Mesendoderm (in vitro differentiated cells): ENCODE measurements at regions not wholly inside any gene's neighbourhood (a gene's known extent, or its start where the extent isn't known, plus 50 kb on each side); places are given as distances from the start of the nearest gene placed in this dataset.
"Not testable (repeated sequence)": the region's sequence is repeated elsewhere in the genome, so short reads cannot be mapped to it uniquely, and the experiment has no call there.

Experiments used
- DNase-seq: peaks from one replicate; pipeline ENCODE4 v3.0.0; 2013
- H2AK5ac ChIP-seq: 2 replicates; pipeline ENCODE4 v1.6.1; 2013; ENCODE audit warnings: low read length, inconsistent platforms
- H2BK120ac ChIP-seq: 2 replicates; pipeline ENCODE4 v1.6.1; 2013; ENCODE audit warnings: low read depth, mild to moderate bottlenecking, low read length, moderate library complexity, mixed read lengths
- H2BK15ac ChIP-seq: replicated peaks from 2 replicates; pipeline ENCODE4 v1.6.1; 2013; ENCODE audit warnings: low read depth, mild to moderate bottlenecking, moderate library complexity
- H2BK5ac ChIP-seq: 2 replicates; pipeline ENCODE4 v1.6.1; 2013; ENCODE audit warnings: low read length, inconsistent platforms
- H3K18ac ChIP-seq: 2 replicates; pipeline ENCODE4 v1.6.1; 2013; ENCODE audit warnings: mild to moderate bottlenecking, low read length, mixed read lengths
- H3K23ac ChIP-seq: one replicate; pipeline ENCODE4 v1.6.1; 2013; ENCODE audit warnings: low read length
- H3K27ac ChIP-seq: 2 replicates; pipeline ENCODE4 v1.5.1; 2013; ENCODE audit warnings: low read depth, mild to moderate bottlenecking, inconsistent platforms, low read length, moderate library complexity
- H3K27me3 ChIP-seq: 2 replicates; pipeline ENCODE4 v1.6.1; 2013; ENCODE audit warnings: low read length, control low read depth, mild to moderate bottlenecking, inconsistent platforms; ENCODE audit not compliant: insufficient read depth, poor library complexity
- H3K36me3 ChIP-seq: 2 replicates; pipeline ENCODE4 v1.6.1; 2013; ENCODE audit warnings: low read length, inconsistent platforms; ENCODE audit not compliant: control insufficient read depth, insufficient read depth
- H3K4ac ChIP-seq: one replicate; pipeline ENCODE4 v1.6.1; 2013; ENCODE audit warnings: low read depth, mild to moderate bottlenecking, low read length, moderate library complexity
- H3K4me1 ChIP-seq: 2 replicates; pipeline ENCODE4 v1.6.1; 2013; ENCODE audit warnings: low read depth, low read length, inconsistent platforms; ENCODE audit not compliant: control insufficient read depth
- H3K4me2 ChIP-seq: 2 replicates; pipeline ENCODE4 v1.6.1; 2013; ENCODE audit warnings: low read length
- H3K4me3 ChIP-seq: 2 replicates; pipeline ENCODE4 v1.5.1; 2013; ENCODE audit warnings: mild to moderate bottlenecking, low read length
- H3K56ac ChIP-seq: one replicate; pipeline ENCODE4 v1.6.1; 2013; ENCODE audit warnings: low read length
- H3K79me1 ChIP-seq: 2 replicates; pipeline ENCODE4 v1.6.1; 2013; ENCODE audit warnings: low read length, inconsistent platforms
- H3K79me2 ChIP-seq: 2 replicates; pipeline ENCODE4 v1.6.1; 2013; ENCODE audit warnings: mild to moderate bottlenecking, low read length; ENCODE audit not compliant: control insufficient read depth, insufficient read depth
- H3K9ac ChIP-seq: 2 replicates; pipeline ENCODE4 v1.6.1; 2013; ENCODE audit warnings: low read length, inconsistent platforms
- H4K5ac ChIP-seq: one replicate; pipeline ENCODE4 v1.6.1; 2013; ENCODE audit warnings: low read length
- H4K8ac ChIP-seq: one replicate; pipeline ENCODE4 v1.6.1; 2013; ENCODE audit warnings: low read depth, mild to moderate bottlenecking, control low read depth, low read length, moderate library complexity
- WGBS: extraction: QIAGEN DNeasy Blood & Tissue Kit; methylation state at CpG from one replicate; pipeline ENCODE4 v1.1.7; 2013; ENCODE audit warnings: low lambda C conversion rate, missing lambda C conversion rate; ENCODE audit not compliant: insufficient coverage; ENCODE audit errors: extremely low coverage; 5-methylcytosine and 5-hydroxymethylcytosine counted together

- H2AK5ac ChIP-seq, result no peak overlapping the region
- no peak overlapping the region for H3K56ac ChIP-seq
- no peak overlapping the region for H3K4me3 ChIP-seq
- H3K9ac ChIP-seq, result no peak overlapping the region
- no peaks in the 10 kb centered on the region for H3K4me1 ChIP-seq
- no peak overlapping the region for H3K23ac ChIP-seq
- no peak overlapping the region for H3K4me2 ChIP-seq
- H3K18ac ChIP-seq, result no peak overlapping the region
- no peak overlapping the region for H2BK5ac ChIP-seq
- no peak overlapping the region for H2BK15ac ChIP-seq
- no peaks in the 10 kb centered on the region for H3K79me2 ChIP-seq
- no CpG with 5 or more reads among the region's 3 CpGs for WGBS
- no peaks in the 10 kb centered on the region for H3K27me3 ChIP-seq
- no peak overlapping the region for H4K5ac ChIP-seq
- H3K4ac ChIP-seq, result no peak overlapping the region
- DNase-seq, result no peak
- H4K8ac ChIP-seq, result no peak overlapping the region
- H2BK120ac ChIP-seq, result no peak overlapping the region
- no peak overlapping the region for H3K27ac ChIP-seq
- no peaks in the 10 kb centered on the region for H3K79me1 ChIP-seq
- H3K36me3 ChIP-seq, result no peaks in the 10 kb centered on the region
These were observed 243.1 kb upstream of the CXADR start for GRCh38 chr21:17269760-17270159.

GRCh38 chr21:17270229-17270628 lies 242.6 kb upstream of the CXADR start:
- no CpG with 5 or more reads among the region's 1 CpG for WGBS
- Histone ChIP-seq H2BK5ac (no peak overlapping the region), H3K23ac (no peak overlapping the region), H3K18ac (no peak overlapping the region), H4K5ac (no peak overlapping the region), H3K4ac (no peak overlapping the region), H3K79me2 (no peaks in the 10 kb centered on the region), H3K4me3 (no peak overlapping the region), H3K36me3 (no peaks in the 10 kb centered on the region), H3K27ac (no peak overlapping the region), H3K4me2 (no peak overlapping the region), H3K79me1 (no peaks in the 10 kb centered on the region), H4K8ac (no peak overlapping the region), H2AK5ac (no peak overlapping the region), H2BK120ac (no peak overlapping the region), H3K9ac (no peak overlapping the region), H3K27me3 (no peaks in the 10 kb centered on the region), H3K56ac (no peak overlapping the region), H3K4me1 (no peaks in the 10 kb centered on the region), H2BK15ac (no peak overlapping the region)
- peak; percentile 49 for DNase-seq

GRCh38 chr21:17279663-17280062 lies 233.2 kb upstream of the CXADR start:
- no peak overlapping the region for H3K4me3 ChIP-seq
- no peak overlapping the region for H2AK5ac ChIP-seq
- no peak overlapping the region for H3K56ac ChIP-seq
- H2BK5ac ChIP-seq, result no peak overlapping the region
- no peak overlapping the region for H4K5ac ChIP-seq
- H2BK15ac ChIP-seq, result no peak overlapping the region
- H4K8ac ChIP-seq, result no peak overlapping the region
- no peak for DNase-seq
- no peak overlapping the region for H2BK120ac ChIP-seq
- no peak overlapping the region for H3K18ac ChIP-seq
- no peak overlapping the region for H3K4me2 ChIP-seq
- no peak overlapping the region for H3K23ac ChIP-seq
- H3K27ac ChIP-seq, result no peak overlapping the region
- H3K4me1 ChIP-seq, result no peaks in the 10 kb centered on the region
- no peak overlapping the region for H3K9ac ChIP-seq
- H3K79me1 ChIP-seq, result no peaks in the 10 kb centered on the region
- no peak overlapping the region for H3K4ac ChIP-seq
- H3K27me3 ChIP-seq, result no peaks in the 10 kb centered on the region
- H3K36me3 ChIP-seq, result no peaks in the 10 kb centered on the region
- no CpG with 5 or more reads among the region's 3 CpGs for WGBS
- no peaks in the 10 kb centered on the region for H3K79me2 ChIP-seq

- H3K4me3 ChIP-seq, H3K79me2 ChIP-seq, H3K23ac ChIP-seq, H2AK5ac ChIP-seq, H3K27me3 ChIP-seq, H3K56ac ChIP-seq, H4K5ac ChIP-seq, H4K8ac ChIP-seq, H3K18ac ChIP-seq, H2BK120ac ChIP-seq, H2BK15ac ChIP-seq, H2BK5ac ChIP-seq, H3K4me1 ChIP-seq, H3K9ac ChIP-seq, H3K4ac ChIP-seq, H3K79me1 ChIP-seq, H3K36me3 ChIP-seq, DNase-seq, H3K4me2 ChIP-seq, H3K27ac ChIP-seq: not testable (repeated sequence)
- WGBS, result no CpG with 5 or more reads among the region's 11 CpGs
These were observed 219.8 kb upstream of the CXADR start for GRCh38 chr21:17293016-17293562.

- Histone ChIP-seq H3K4me1 (no peaks in the 10 kb centered on the region), H3K79me2 (no peaks in the 10 kb centered on the region), H3K4me3 (no peak overlapping the region), H4K8ac (no peak overlapping the region), H3K4me2 (no peak overlapping the region), H3K36me3 (no peaks in the 10 kb centered on the region), H3K18ac (no peak overlapping the region), H4K5ac (no peak overlapping the region), H2BK5ac (no peak overlapping the region), H3K4ac (no peak overlapping the region), H3K27ac (no peak overlapping the region), H3K23ac (no peak overlapping the region), H2AK5ac (no peak overlapping the region), H3K27me3 (no peaks in the 10 kb centered on the region), H3K56ac (no peak overlapping the region), H3K9ac (no peak overlapping the region), H2BK120ac (no peak overlapping the region), H2BK15ac (no peak overlapping the region), H3K79me1 (no peaks in the 10 kb centered on the region)
- WGBS, result no CpG with 5 or more reads among the region's 5 CpGs
- DNase-seq, result no peak
These were observed 216.8 kb upstream of the CXADR start for GRCh38 chr21:17295997-17296396.

- not testable (repeated sequence) for H3K56ac ChIP-seq, H3K18ac ChIP-seq, H4K5ac ChIP-seq, H3K79me1 ChIP-seq, H2BK5ac ChIP-seq, H3K4me3 ChIP-seq, H3K27me3 ChIP-seq, H2AK5ac ChIP-seq, H3K9ac ChIP-seq, H3K27ac ChIP-seq, H2BK15ac ChIP-seq, DNase-seq, H4K8ac ChIP-seq, H3K36me3 ChIP-seq, H3K4me2 ChIP-seq, H3K4me1 ChIP-seq, H3K23ac ChIP-seq, H2BK120ac ChIP-seq, H3K4ac ChIP-seq, H3K79me2 ChIP-seq
- no CpG with 5 or more reads among the region's 1 CpG for WGBS
These were observed 213.3 kb upstream of the CXADR start for GRCh38 chr21:17299576-17299975.
